Epithelial cell of proximal tubule (primary cell): ENCODE measurements at regions not wholly inside any gene's neighbourhood (a gene's known extent, or its start where the extent isn't known, plus 50 kb on each side); places are given as distances from the start of the nearest gene placed in this dataset.

Experiments used
- DNase-seq: peaks from one replicate; pipeline ENCODE4 v3.0.0-alpha.2; 2011; ENCODE audit warnings: low read depth
- H3K4me3 ChIP-seq: 2 replicates; pipeline ENCODE4 v1.5.1; 2011; ENCODE audit warnings: low read depth, mild to moderate bottlenecking, low read length
- TF ChIP-seq, protein P1 (sequence below): conservative IDR thresholded peaks from 2 replicates; pipeline ENCODE4 v1.5.1; 2012; ENCODE audit warnings: low read depth, mild to moderate bottlenecking, low read length

DNA sequence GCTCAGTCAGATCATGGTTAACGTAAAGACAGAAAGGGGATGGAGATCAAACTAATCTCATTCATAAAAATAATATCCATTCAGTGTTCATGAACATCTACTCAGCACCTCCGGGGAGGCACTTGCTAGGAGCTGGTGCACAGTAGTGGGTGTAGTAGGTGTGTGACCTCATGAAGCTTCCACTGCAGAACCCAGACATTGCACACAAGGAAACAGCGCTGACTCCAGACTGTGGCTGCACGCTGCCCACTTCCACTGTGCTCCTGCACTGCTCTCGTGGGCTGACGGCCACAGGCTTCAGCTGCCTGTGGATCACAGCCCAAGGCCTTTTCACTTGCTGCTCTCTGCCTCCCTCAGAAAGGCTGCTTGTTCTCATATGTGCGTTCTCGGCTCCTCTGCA, 214.4 kb upstream of the ZNF507 start:
- DNase-seq, result no peak
- TF ChIP-seq, protein P1, sequence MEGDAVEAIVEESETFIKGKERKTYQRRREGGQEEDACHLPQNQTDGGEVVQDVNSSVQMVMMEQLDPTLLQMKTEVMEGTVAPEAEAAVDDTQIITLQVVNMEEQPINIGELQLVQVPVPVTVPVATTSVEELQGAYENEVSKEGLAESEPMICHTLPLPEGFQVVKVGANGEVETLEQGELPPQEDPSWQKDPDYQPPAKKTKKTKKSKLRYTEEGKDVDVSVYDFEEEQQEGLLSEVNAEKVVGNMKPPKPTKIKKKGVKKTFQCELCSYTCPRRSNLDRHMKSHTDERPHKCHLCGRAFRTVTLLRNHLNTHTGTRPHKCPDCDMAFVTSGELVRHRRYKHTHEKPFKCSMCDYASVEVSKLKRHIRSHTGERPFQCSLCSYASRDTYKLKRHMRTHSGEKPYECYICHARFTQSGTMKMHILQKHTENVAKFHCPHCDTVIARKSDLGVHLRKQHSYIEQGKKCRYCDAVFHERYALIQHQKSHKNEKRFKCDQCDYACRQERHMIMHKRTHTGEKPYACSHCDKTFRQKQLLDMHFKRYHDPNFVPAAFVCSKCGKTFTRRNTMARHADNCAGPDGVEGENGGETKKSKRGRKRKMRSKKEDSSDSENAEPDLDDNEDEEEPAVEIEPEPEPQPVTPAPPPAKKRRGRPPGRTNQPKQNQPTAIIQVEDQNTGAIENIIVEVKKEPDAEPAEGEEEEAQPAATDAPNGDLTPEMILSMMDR, result no peak
- no peak overlapping the region for H3K4me3 ChIP-seq

DNA sequence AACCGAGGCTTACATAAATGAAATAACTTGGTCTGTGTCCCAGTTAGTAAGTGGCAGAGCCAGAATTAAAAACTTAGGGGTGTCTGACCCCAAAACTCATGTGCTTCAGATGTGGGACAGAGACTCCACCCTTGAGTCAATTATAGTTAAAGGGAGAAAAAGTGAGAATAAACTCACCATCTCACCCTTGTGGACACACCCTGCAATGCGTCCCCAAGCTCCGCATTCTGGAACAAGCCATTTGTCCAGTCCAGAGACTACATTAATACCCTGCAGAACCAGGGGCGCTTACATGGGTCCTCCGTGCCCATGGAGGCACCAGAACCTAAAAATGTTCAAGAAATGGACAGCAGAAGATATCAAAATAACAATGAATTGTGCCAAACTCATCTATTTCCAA, 207.0 kb upstream of the ZNF507 start:
- TF ChIP-seq, protein P1, result no peak

DNA sequence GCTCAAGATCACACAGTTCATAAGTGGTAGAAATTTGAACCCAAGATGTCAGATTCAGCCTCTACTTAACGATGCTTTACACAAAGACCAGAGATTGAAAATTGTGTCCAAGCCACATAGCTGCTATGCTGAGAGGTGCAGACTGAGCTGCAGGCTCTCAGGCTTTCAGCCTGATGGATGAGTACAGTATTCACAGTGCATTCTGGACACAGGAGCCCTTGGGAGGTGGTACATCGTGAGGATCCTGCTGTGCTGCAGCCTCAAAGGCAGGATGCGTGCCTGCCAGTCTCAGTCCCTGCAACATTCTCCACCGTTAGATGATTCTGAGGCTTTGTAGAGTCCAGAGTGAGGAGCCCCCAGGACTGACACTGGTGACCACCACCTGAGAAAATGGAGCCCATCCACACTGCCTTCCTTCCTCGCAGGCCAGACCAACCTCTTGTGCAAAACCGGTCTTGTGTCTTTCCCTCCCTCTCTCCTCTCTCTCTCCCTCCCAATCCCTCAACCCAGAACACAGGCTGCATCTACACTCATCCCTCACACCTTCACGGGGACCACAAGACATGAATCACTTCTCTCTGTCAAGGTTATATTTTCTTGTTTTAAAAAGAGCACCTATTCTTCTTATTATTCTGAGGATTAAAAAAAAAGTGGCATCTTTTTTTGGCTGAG, 203.4 kb upstream of the ZNF507 start:
- TF ChIP-seq, protein P1, result no peak
- DNase-seq, result no peak
- no peak overlapping the region for H3K4me3 ChIP-seq

More for the DNA sequence above, 207.0 kb upstream of the ZNF507 start:
- H3K4me3 ChIP-seq, result no peak overlapping the region
- no peak for DNase-seq

DNA sequence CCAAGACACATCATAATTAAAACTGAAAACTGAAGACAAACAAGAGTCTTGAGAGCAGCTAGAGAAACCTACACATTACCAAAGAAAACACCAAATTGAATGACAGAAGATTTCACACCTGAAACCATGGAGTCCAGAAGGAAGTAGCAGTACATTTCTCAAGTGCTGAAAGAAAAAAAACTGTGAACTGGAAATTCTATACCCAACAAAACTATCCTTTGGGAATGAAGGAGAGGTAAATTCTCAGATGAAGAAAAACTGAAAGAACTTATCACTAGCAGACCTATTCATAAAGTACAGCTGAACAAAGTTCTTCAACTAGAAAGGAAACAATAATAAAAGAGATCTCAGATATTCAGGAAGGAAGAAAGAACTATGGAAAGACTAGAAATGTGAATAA, 198.7 kb upstream of the ZNF507 start:
- TF ChIP-seq, protein P1, result no peak
- no peak overlapping the region for H3K4me3 ChIP-seq
- no peak for DNase-seq

DNA sequence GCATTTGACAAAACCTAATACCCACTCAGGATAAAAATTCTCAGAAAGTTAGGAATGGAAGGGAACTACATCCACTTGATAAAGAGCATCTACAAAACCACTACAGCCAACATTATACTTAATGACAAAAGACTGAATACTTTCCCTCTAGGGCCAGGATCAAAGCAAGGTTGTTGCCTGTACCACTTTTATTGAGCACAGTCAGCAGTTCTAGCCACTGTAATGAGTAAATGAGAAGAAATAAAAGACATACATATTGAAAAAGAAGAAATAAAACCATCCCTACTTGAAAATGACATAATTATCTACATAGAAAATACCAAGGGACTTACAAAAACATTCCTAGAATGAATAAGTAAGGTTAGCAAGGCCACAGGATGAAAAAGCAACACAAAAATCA, 194.8 kb upstream of the ZNF507 start:
- DNase-seq, result no peak
- no peak overlapping the region for H3K4me3 ChIP-seq
- TF ChIP-seq, protein P1, result no peak

DNA sequence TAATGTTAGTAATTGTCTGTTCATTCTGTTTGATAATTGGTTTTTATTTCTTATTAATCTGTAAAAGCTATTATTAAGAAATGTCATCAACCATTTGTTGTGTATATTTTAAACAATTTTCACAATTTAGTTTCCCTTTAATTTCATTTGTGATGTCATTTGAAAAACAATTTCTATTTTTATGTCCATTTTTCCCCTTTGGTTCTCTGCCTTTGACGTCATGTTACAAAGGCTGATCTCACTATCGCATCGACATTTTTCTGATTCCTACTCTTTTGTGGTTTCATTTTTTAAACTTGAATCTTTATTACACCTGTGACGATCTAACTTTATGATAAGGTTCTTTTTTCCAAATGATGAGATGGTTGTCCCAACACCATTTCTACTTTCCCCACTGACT, 191.0 kb upstream of the ZNF507 start:
- TF ChIP-seq, protein P1, result no peak
- no peak overlapping the region for H3K4me3 ChIP-seq
- no peak for DNase-seq

DNA sequence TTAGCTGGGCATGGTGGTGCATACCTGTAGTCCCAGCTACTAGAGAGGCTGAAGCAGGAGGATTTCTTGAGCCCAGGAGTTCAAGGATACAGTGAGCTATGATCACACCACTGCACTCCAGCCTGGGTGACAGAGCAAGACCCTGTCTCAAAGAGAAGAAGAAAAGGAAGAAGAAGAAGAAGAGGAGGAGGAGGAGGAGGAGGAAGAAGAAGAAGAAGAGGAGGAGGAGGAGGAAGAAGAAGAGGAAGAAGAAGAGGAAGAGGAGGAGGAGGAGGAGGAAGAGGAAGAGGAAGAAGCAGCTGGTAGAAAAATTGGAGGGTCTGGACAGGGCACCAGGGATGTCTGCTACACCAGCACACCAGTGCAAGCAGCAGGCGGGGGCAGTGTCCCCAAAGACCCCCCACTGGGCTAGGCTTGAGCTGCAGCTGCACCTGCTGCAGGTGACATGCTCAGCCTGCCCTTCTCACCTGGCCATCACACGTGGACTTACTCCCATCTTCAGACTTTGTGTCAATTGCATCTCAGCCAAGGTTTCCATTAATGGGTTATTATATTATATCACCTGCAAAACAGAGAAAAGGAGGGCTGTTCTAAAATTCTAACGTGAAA, 180.9 kb upstream of the ZNF507 start:
- no peak for DNase-seq
- no peak overlapping the region for H3K4me3 ChIP-seq
- TF ChIP-seq, protein P1, result no peak
